ENCODE measurements at regions not wholly inside any gene's neighbourhood (a gene's known extent, or its start where the extent isn't known, plus 50 kb on each side); places are given as distances from the start of the nearest gene placed in this dataset.
A peak's percentile ranks its signal among the peaks of the same experiment; 100 is the strongest.
"Not testable (repeated sequence)": the region's sequence is repeated elsewhere in the genome, so short reads cannot be mapped to it uniquely, and the experiment has no call there.

DNA sequence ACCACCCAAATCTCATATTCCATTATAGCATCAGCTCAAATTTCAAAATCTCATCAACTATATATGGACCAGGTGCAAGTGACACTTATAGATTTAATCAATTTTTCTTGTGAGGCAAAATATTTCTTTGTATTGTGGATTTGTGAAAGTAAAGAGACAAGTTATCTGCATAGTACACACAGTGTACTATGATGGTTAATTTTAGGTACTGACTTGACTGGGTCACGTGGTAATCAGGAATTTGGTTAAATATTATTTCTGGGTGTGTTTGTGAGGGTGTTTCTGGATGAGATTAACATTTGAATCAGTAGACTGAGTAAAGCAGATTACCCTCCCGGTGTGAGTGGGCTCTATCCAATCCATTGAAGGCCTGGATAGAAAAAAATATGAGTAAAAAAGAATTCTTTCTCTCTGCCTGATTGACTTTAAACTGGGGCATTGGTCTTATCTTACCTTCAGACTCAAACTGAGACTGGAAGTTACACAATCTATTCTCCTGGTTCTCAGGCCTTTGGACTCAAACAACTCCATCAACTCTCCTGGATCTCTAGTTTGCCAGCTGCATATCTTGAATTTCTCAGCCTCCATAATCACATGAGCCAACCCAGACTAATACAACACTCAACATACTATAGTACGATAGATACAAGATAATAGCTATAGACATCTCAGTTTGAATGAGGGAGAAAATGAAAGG lies 799.9 kb downstream of the NAP1L3 start:
- H3K4me1 ChIP-seq (ENCODE audit: insufficient read depth, low read length); CTCF ChIA-PET (ENCODE audit: low intra/inter-chr PET ratio, low total read pairs); BruUV-seq (replicated peaks); H3K36me3 ChIP-seq (replicated peaks in 1 of 2; ENCODE audit: control insufficient read depth in 1 of 2, insufficient read depth in 2 of 2, low read length in 2 of 2); H3K4me3 ChIP-seq (replicated peaks in 1 of 3; ENCODE audit: insufficient read depth in 1 of 3, low read depth in 2 of 3, low read length in 3 of 3); H3K27ac ChIP-seq (ENCODE audit: extremely low read length, insufficient read depth, low read length); POLR2A ChIA-PET; FAIRE-seq; H3K9me3 ChIP-seq (ENCODE audit: low read length); H3K27me3 ChIP-seq (ENCODE audit: control insufficient read depth in 1 of 2, insufficient read depth in 2 of 2, low read length in 2 of 2); ATAC-seq; H2AFZ ChIP-seq (ENCODE audit: low read length); H3K79me2 ChIP-seq (ENCODE audit: insufficient read depth, low read length); H4K20me1 ChIP-seq (ENCODE audit: insufficient read depth, low read length); intact Hi-C loops (cut with micrococcal nuclease; ENCODE audit: unreplicated experiment); H3K9ac ChIP-seq (ENCODE audit: insufficient read depth, low read depth, low read length); DNase-seq (ENCODE audit: low spot score); H3K4me2 ChIP-seq (ENCODE audit: low read depth, low read length); in situ Hi-C loops (cut with HindIII; ENCODE audit: extremely low pct_ligation_motif_present, low pct_unique_long_range_greater_than_20kb): not testable (repeated sequence)
- 25% methylated on average over 2 of the region's 3 CpGs for WGBS (ENCODE audit: low lambda C conversion rate)

DNA sequence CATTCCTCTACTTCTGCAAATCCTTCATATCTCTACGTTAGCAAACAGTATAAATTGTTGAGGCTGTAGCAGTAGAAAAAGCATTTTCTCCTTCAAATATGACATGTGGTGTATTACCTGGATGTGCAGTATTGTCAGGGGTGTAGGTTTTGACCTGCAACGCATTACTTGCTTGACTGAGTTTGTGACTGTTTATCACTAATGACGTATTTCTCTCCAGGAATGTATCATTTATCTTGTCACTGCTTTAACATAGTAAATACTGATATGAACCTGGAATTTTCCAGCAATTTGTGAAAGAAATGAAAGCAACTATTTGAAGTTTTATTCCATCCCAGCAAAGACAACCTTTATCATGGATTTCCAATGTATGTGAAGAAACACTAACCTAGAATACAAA lies 823.4 kb downstream of the NAP1L3 start:
- H3K4me1 ChIP-seq (ENCODE audit: insufficient read depth, low read length); ATAC-seq; BruUV-seq (replicated peaks); H4K20me1 ChIP-seq (ENCODE audit: insufficient read depth, low read length); in situ Hi-C loops (cut with HindIII; ENCODE audit: extremely low pct_ligation_motif_present, low pct_unique_long_range_greater_than_20kb); H3K4me3 ChIP-seq (replicated peaks in 1 of 3; ENCODE audit: insufficient read depth in 1 of 3, low read depth in 2 of 3, low read length in 3 of 3); POLR2A ChIA-PET; H3K9ac ChIP-seq (ENCODE audit: insufficient read depth, low read depth, low read length); DNase-seq (ENCODE audit: low spot score); H3K27me3 ChIP-seq (ENCODE audit: control insufficient read depth in 1 of 2, insufficient read depth in 2 of 2, low read length in 2 of 2); H3K36me3 ChIP-seq (replicated peaks in 1 of 2; ENCODE audit: control insufficient read depth in 1 of 2, insufficient read depth in 2 of 2, low read length in 2 of 2); H3K9me3 ChIP-seq (ENCODE audit: low read length); FAIRE-seq; CTCF ChIA-PET (ENCODE audit: low intra/inter-chr PET ratio, low total read pairs); H3K27ac ChIP-seq (ENCODE audit: extremely low read length, insufficient read depth, low read length); H2AFZ ChIP-seq (ENCODE audit: low read length); H3K79me2 ChIP-seq (ENCODE audit: insufficient read depth, low read length); H3K4me2 ChIP-seq (ENCODE audit: low read depth, low read length); intact Hi-C loops (cut with micrococcal nuclease; ENCODE audit: unreplicated experiment); TF ChIP-seq CREB1 (CRISPR knock-in tag; IDR thresholded peaks at IDR 0.05): not testable (repeated sequence)
- 2% methylated on average over 3 of the region's 3 CpGs for WGBS (ENCODE audit: low lambda C conversion rate)
- peak; percentile 8; the same call in 1 of the 2 replicates for TF ChIP-seq CREB1 (IDR thresholded peaks at IDR 0.05)

- H2AFZ ChIP-seq (ENCODE audit: low read length); H4K20me1 ChIP-seq (ENCODE audit: insufficient read depth, low read length); H3K4me1 ChIP-seq (ENCODE audit: insufficient read depth, low read length); H3K27ac ChIP-seq (ENCODE audit: extremely low read length, insufficient read depth, low read length); intact Hi-C loops (cut with micrococcal nuclease; ENCODE audit: unreplicated experiment); in situ Hi-C loops (cut with HindIII; ENCODE audit: extremely low pct_ligation_motif_present, low pct_unique_long_range_greater_than_20kb); H3K4me2 ChIP-seq (ENCODE audit: low read depth, low read length); BruUV-seq (replicated peaks); DNase-seq (ENCODE audit: low spot score); POLR2A ChIA-PET; ATAC-seq; H3K36me3 ChIP-seq (replicated peaks in 1 of 2; ENCODE audit: control insufficient read depth in 1 of 2, insufficient read depth in 2 of 2, low read length in 2 of 2); H3K9ac ChIP-seq (ENCODE audit: insufficient read depth, low read depth, low read length); FAIRE-seq; CTCF ChIA-PET (ENCODE audit: low intra/inter-chr PET ratio, low total read pairs); H3K27me3 ChIP-seq (ENCODE audit: control insufficient read depth in 1 of 2, insufficient read depth in 2 of 2, low read length in 2 of 2); H3K4me3 ChIP-seq (replicated peaks in 1 of 3; ENCODE audit: insufficient read depth in 1 of 3, low read depth in 2 of 3, low read length in 3 of 3); H3K9me3 ChIP-seq (ENCODE audit: low read length); H3K79me2 ChIP-seq (ENCODE audit: insufficient read depth, low read length): not testable (repeated sequence)
- 5% methylated on average over 1 of the region's 2 CpGs for WGBS (ENCODE audit: low lambda C conversion rate)
Measured at GRCh38 chrX:92843920-92844319, 829.5 kb downstream of the NAP1L3 start.

- ATAC-seq; H3K79me2 ChIP-seq (ENCODE audit: insufficient read depth, low read length); H4K20me1 ChIP-seq (ENCODE audit: insufficient read depth, low read length); H3K27me3 ChIP-seq (ENCODE audit: control insufficient read depth in 1 of 2, insufficient read depth in 2 of 2, low read length in 2 of 2); DNase-seq (ENCODE audit: low spot score); BruUV-seq (replicated peaks); H2AFZ ChIP-seq (ENCODE audit: low read length); H3K4me2 ChIP-seq (ENCODE audit: low read depth, low read length); H3K9me3 ChIP-seq (ENCODE audit: low read length); CTCF ChIA-PET (ENCODE audit: low intra/inter-chr PET ratio, low total read pairs); H3K4me3 ChIP-seq (replicated peaks in 1 of 3; ENCODE audit: insufficient read depth in 1 of 3, low read depth in 2 of 3, low read length in 3 of 3); H3K9ac ChIP-seq (ENCODE audit: insufficient read depth, low read depth, low read length); H3K36me3 ChIP-seq (replicated peaks in 1 of 2; ENCODE audit: control insufficient read depth in 1 of 2, insufficient read depth in 2 of 2, low read length in 2 of 2); intact Hi-C loops (cut with micrococcal nuclease; ENCODE audit: unreplicated experiment); POLR2A ChIA-PET; H3K4me1 ChIP-seq (ENCODE audit: insufficient read depth, low read length); H3K27ac ChIP-seq (ENCODE audit: extremely low read length, insufficient read depth, low read length); in situ Hi-C loops (cut with HindIII; ENCODE audit: extremely low pct_ligation_motif_present, low pct_unique_long_range_greater_than_20kb); FAIRE-seq: not testable (repeated sequence)
- WGBS (ENCODE audit: low lambda C conversion rate), result 4% methylated on average over 2 of the region's 2 CpGs
Measured at GRCh38 chrX:92832750-92833149, 840.6 kb downstream of the NAP1L3 start.
